ENCODE measurements at regions not wholly inside any gene's neighbourhood (a gene's known extent, or its start where the extent isn't known, plus 50 kb on each side); places are given as distances from the start of the nearest gene placed in this dataset.

DNA sequence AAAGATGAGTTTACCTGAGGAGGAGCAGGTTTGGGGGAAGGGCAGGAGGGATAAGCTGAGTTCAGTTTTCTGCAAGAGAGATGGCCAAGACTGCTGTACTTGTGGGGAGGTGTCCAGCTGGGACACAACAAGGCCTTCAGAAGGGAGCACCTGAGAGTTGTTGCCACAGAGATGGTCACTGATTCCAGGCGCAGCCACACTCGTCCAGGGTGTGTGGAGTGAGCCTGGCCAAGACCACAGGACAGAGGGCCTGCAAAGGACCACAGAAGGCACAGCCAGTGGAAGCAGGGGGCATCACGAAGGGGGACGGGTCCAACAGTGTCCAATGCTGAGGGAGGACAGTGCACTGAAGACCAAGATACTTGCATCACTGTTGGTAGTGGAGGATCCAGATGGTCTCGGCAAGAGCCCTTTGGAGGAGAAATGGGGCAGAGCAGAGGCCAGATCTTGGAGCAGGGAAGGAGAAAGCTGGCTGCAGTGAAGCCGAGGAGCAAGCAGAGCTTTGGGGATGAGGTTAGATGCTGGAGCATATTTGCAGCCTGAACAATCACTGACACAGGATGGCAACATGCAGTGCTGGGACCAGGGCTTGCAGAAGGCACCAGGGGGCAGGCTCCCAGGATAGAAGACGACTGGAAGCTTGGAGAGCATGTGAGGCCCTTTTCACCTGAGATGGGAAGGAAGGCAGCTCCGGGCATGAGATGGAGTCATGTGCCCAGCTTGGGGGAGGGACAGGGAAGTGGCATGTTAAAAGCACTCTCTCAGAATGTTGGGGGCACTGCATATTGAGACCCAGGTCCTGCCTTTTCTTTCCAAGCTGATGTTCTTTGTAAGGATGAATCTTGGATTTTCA lies 214.0 kb downstream of the CYP26B1 start:
- WGBS, 2 experiments (ENCODE audit: extremely low coverage in 1 of 2, insufficient coverage in 1 of 2, insufficient read length in 1 of 2, insufficient replicate concordance in 2 of 2, low coverage in 1 of 2, low lambda C conversion rate in 2 of 2, missing lambda C conversion rate in 1 of 2): 92% methylated on average over 8 of the region's 8 CpGs; no CpG with 5 or more reads in 1 of the 2 experiments
- H3K56ac ChIP-seq (replicated peaks; ENCODE audit: insufficient read length, low read depth, low read length): no peak overlapping the region
- no peaks in the 10 kb centered on the region for H3K36me3 ChIP-seq (ENCODE audit: control insufficient read depth in 2 of 4, insufficient read depth in 4 of 4, low read length in 3 of 4)
- ChIA-PET POLR2A (ENCODE audit: partially characterized antibody) (interaction anchor here (0.8 to 2.4 kb wide), 3 partner anchors 9 to 375 kb away, joined by 3 to 5 read pairs (median 4); no protein-coding TSS in a partner anchor), CTCF (ENCODE audit: partially characterized antibody) (interaction anchor here (0.6 to 8.3 kb wide), 17 partner anchors 9 to 790 kb away, joined by 3 to 90 read pairs (median 4); no protein-coding TSS in a partner anchor)
- no peaks in the 10 kb centered on the region for H3K27me3 ChIP-seq (replicated peaks in 1 of 4; ENCODE audit: control insufficient read depth in 3 of 4, extremely low read depth in 1 of 4, insufficient read depth in 3 of 4, low read length in 3 of 4)
- no peaks in the 10 kb centered on the region; a peak in 1 of 7 replicates for H3K4me1 ChIP-seq (replicated peaks in 1 of 4; ENCODE audit: control insufficient read depth in 3 of 4, insufficient read depth in 4 of 4, low read length in 3 of 4)
- H3K4me2 ChIP-seq (ENCODE audit: insufficient read depth in 1 of 2, low read depth in 2 of 2, low read length in 2 of 2): no peak overlapping the region
- no peak overlapping the region for H3K23ac ChIP-seq (ENCODE audit: insufficient read length)
- H2BK15ac ChIP-seq (ENCODE audit: low read length): no peak overlapping the region
- H3K18ac ChIP-seq (ENCODE audit: extremely low read depth, low read length): no peak overlapping the region
- no peak overlapping the region for H4K5ac ChIP-seq (ENCODE audit: insufficient read length, low read depth, low read length)
- H3K14ac ChIP-seq (ENCODE audit: insufficient read length): no peak overlapping the region
- no peaks in the 10 kb centered on the region for H3K23me2 ChIP-seq (ENCODE audit: low read depth, low read length)
- FAIRE-seq (no peak), DNase-seq (ENCODE audit: low read depth in 1 of 2, low spot score in 2 of 2) (peak in 1 of 2 experiments; percentile 35)
- no peak overlapping the region for H2BK5ac ChIP-seq (ENCODE audit: low read depth, low read length)
- no peak overlapping the region for H2BK20ac ChIP-seq (ENCODE audit: low read length)
- no peak overlapping the region for H3K4me3 ChIP-seq (ENCODE audit: extremely low read depth in 1 of 4, insufficient read depth in 2 of 4, low read depth in 3 of 4, low read length in 4 of 4)
- H3K9ac ChIP-seq (replicated peaks in 1 of 4; ENCODE audit: extremely low read depth in 1 of 4, low read depth in 3 of 4, low read length in 3 of 4): no peak overlapping the region
- no peak overlapping the region for H2BK120ac ChIP-seq (replicated peaks; ENCODE audit: low read depth, low read length)
- H4K20me1 ChIP-seq (replicated peaks in 1 of 2; ENCODE audit: control insufficient read depth in 1 of 2, insufficient read depth in 2 of 2, low read length in 2 of 2): no peaks in the 10 kb centered on the region
- H3K4ac ChIP-seq (replicated peaks; ENCODE audit: insufficient read length, low read depth, low read length): no peak overlapping the region
- no peak overlapping the region for H2BK12ac ChIP-seq (ENCODE audit: low read depth, low read length)
- no peak overlapping the region for H2AFZ ChIP-seq (ENCODE audit: low read length)
- TF ChIP-seq RNF2 (IDR thresholded peaks at IDR 0.05; ENCODE audit: borderline replicate concordance, low read depth, low read length, missing control alignments, poor library complexity, severe bottlenecking) (no peak), POLR2A (IDR thresholded peaks at IDR 0.05; ENCODE audit: control extremely low read depth in 1 of 2, low read depth in 2 of 2, low read length in 2 of 2) (no peak), BACH1 (IDR thresholded peaks at IDR 0.05; ENCODE audit: low read length) (no peak), RAD21 (IDR thresholded peaks at IDR 0.05 in 1 of 2, conservative IDR thresholded peaks at IDR 0.05 in 1 of 2; ENCODE audit: low read depth in 2 of 2, low read length in 2 of 2) (peak; percentile 15 to 34; a peak in 2 of 4 replicates)
- TF ChIP-seq, protein P1, sequence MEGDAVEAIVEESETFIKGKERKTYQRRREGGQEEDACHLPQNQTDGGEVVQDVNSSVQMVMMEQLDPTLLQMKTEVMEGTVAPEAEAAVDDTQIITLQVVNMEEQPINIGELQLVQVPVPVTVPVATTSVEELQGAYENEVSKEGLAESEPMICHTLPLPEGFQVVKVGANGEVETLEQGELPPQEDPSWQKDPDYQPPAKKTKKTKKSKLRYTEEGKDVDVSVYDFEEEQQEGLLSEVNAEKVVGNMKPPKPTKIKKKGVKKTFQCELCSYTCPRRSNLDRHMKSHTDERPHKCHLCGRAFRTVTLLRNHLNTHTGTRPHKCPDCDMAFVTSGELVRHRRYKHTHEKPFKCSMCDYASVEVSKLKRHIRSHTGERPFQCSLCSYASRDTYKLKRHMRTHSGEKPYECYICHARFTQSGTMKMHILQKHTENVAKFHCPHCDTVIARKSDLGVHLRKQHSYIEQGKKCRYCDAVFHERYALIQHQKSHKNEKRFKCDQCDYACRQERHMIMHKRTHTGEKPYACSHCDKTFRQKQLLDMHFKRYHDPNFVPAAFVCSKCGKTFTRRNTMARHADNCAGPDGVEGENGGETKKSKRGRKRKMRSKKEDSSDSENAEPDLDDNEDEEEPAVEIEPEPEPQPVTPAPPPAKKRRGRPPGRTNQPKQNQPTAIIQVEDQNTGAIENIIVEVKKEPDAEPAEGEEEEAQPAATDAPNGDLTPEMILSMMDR (IDR thresholded peaks at IDR 0.05; ENCODE audit: control extremely low read depth in 1 of 3, insufficient read depth in 1 of 3, low read depth in 1 of 3, low read length in 3 of 3): peak in 2 of 3 experiments; percentile 9 to 24; a peak in 3 of 4 replicates
- TF ChIP-seq, protein P2, sequence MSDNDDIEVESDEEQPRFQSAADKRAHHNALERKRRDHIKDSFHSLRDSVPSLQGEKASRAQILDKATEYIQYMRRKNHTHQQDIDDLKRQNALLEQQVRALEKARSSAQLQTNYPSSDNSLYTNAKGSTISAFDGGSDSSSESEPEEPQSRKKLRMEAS (IDR thresholded peaks at IDR 0.05): no peak
- H3K79me1 ChIP-seq (ENCODE audit: low read depth, low read length): no peaks in the 10 kb centered on the region
- no peaks in the 10 kb centered on the region for H3K79me2 ChIP-seq (ENCODE audit: control insufficient read depth in 1 of 2, insufficient read depth in 2 of 2, low read length in 2 of 2)
- no peak overlapping the region for H4K8ac ChIP-seq (ENCODE audit: extremely low read depth, insufficient read depth, low read length)
- no peak overlapping the region for H3K27ac ChIP-seq (ENCODE audit: low read depth, low read length)
- no peaks in the 10 kb centered on the region for H3K9me3 ChIP-seq (ENCODE audit: insufficient read depth in 2 of 2, low read depth in 1 of 2, low read length in 1 of 2)
- H4K91ac ChIP-seq (replicated peaks; ENCODE audit: insufficient read length, low read length): no peak overlapping the region
- no peak overlapping the region for H2AK5ac ChIP-seq (ENCODE audit: low read depth, low read length)
